Common myeloid progenitor, CD34-positive (primary cell): ENCODE measurements at regions not wholly inside any gene's neighbourhood (a gene's known extent, or its start where the extent isn't known, plus 50 kb on each side); places are given as distances from the start of the nearest gene placed in this dataset.

Source experiments
- CTCF ChIA-PET: fragments of 350-600 bp; sonication (Branson Sonifier 250); formaldehyde crosslinking; loops from one replicate; lab custom pipeline; 2021; ENCODE audit warnings: antibody characterized with exemption; lab: Charles Lee
- POLR2A ChIA-PET: fragments of 350-600 bp; sonication (Branson Sonifier 250); formaldehyde crosslinking; loops from one replicate; lab custom pipeline; 2021; ENCODE audit warnings: antibody characterized with exemption; lab: Charles Lee
- DNase-seq, 3 donors: peaks; one replicate each; pipeline versions ENCODE4 v3.0.0 to v3.0.0-alpha.2; 2013
- H3K27ac ChIP-seq, 2 experiments: 1 replicate in 1 of 2; 2 replicates in 1 of 2; pipeline ENCODE4 v1.7.0; 2013; ENCODE audit warnings: inconsistent platforms in 2 of 2, low read length in 2 of 2, mild to moderate bottlenecking in 2 of 2, low read depth in 1 of 2, moderate library complexity in 1 of 2; ENCODE audit not compliant: severe bottlenecking in 2 of 2, insufficient read depth in 1 of 2, poor library complexity in 1 of 2
- H3K27me3 ChIP-seq, 5 experiments: replicated peaks in 2 of 5; 1 replicate in 3 of 5; 2 replicates in 2 of 5; pipeline versions ENCODE4 v1.6.1 to v1.7.0; 2013; ENCODE audit warnings: low read length in 4 of 5, mild to moderate bottlenecking in 2 of 5, moderate library complexity in 2 of 5, inconsistent platforms in 1 of 5; ENCODE audit not compliant: insufficient read depth in 5 of 5, control insufficient read depth in 4 of 5
- H3K36me3 ChIP-seq, 4 experiments: 1 replicate in 2 of 4; 2 replicates in 2 of 4; pipeline versions ENCODE4 v1.6.1 to v1.7.0; 2013; ENCODE audit warnings: low read length in 3 of 4, control low read depth in 1 of 4, mild to moderate bottlenecking in 1 of 4; ENCODE audit not compliant: control insufficient read depth in 4 of 4, insufficient read depth in 4 of 4
- H3K4me1 ChIP-seq, 4 experiments: 1 replicate in 3 of 4; 2 replicates in 1 of 4; pipeline versions ENCODE4 v1.6.1 to v1.7.1; 2013; ENCODE audit warnings: low read length in 3 of 4, mild to moderate bottlenecking in 3 of 4, control low read depth in 1 of 4, inconsistent platforms in 1 of 4, moderate library complexity in 1 of 4; ENCODE audit not compliant: control insufficient read depth in 4 of 4, insufficient read depth in 4 of 4; ENCODE audit errors: control extremely low read depth in 1 of 4
- H3K4me3 ChIP-seq, 7 experiments: 1 replicate in 4 of 7; 2 replicates in 3 of 7; pipeline versions ENCODE4 v1.5.1 to v1.7.0; 2013; ENCODE audit warnings: mild to moderate bottlenecking in 7 of 7, low read length in 6 of 7, moderate library complexity in 6 of 7, inconsistent platforms in 2 of 7, low read depth in 2 of 7, control low read depth in 1 of 7; ENCODE audit not compliant: insufficient read depth in 4 of 7, control insufficient read depth in 1 of 7; ENCODE audit errors: extremely low read depth in 1 of 7
- H3K9me3 ChIP-seq, 5 experiments: 1 replicate in 4 of 5; 2 replicates in 1 of 5; pipeline versions ENCODE4 v1.6.1 to v1.7.1; 2013; ENCODE audit warnings: low read length in 4 of 5, mild to moderate bottlenecking in 2 of 5, inconsistent platforms in 1 of 5, low read depth in 1 of 5, moderate library complexity in 1 of 5; ENCODE audit not compliant: control insufficient read depth in 4 of 5, insufficient read depth in 2 of 5; ENCODE audit errors: control extremely low read depth in 1 of 5
- WGBS: methylation state at CpG from one replicate; pipeline ENCODE4 v1.1.5; 2013; ENCODE audit not compliant: insufficient coverage; 5-methylcytosine and 5-hydroxymethylcytosine counted together

GRCh38 chr1:192862271-192862670 is 53.4 kb downstream of the RGS2 start:
- H3K4me3 ChIP-seq, result no peak overlapping the region
- ChIA-PET CTCF (interaction anchor here (0.9 to 1.5 kb wide), 2 partner anchors 55 kb away, joined by 3 to 5 read pairs; no protein-coding TSS in a partner anchor), POLR2A (no interaction called here)
- H3K4me1 ChIP-seq, result peaks cover 0 to 2% (median 0%) of the 10 kb centered on the region in 4 experiments
- no peak for DNase-seq
- WGBS, result 92% methylated on average over 1 of the region's 1 CpG
- no peak overlapping the region for H3K27ac ChIP-seq
- no peaks in the 10 kb centered on the region for H3K9me3 ChIP-seq
- H3K36me3 ChIP-seq, result no peaks in the 10 kb centered on the region
- H3K27me3 ChIP-seq, result no peaks in the 10 kb centered on the region

GRCh38 chr1:192866241-192866868 is 57.5 kb downstream of the RGS2 start:
- DNase-seq, result peak; percentile 4 to 47 (median 36)
- no peak overlapping the region for H3K4me3 ChIP-seq
- H3K27me3 ChIP-seq, result no peaks in the 10 kb centered on the region
- no peak overlapping the region for H3K27ac ChIP-seq
- no peaks in the 10 kb centered on the region for H3K9me3 ChIP-seq
- H3K36me3 ChIP-seq, result no peaks in the 10 kb centered on the region
- ChIA-PET CTCF (no interaction called here), POLR2A (no interaction called here)
- H3K4me1 ChIP-seq, result peaks cover 0 to 2% (median 0%) of the 10 kb centered on the region in 4 experiments
- WGBS, result no CpG with 5 or more reads among the region's 5 CpGs

- ChIA-PET POLR2A (no interaction called here), CTCF (no interaction called here)
- Histone ChIP-seq H3K4me3 (no peak overlapping the region), H3K27me3 (no peaks in the 10 kb centered on the region), H3K9me3 (no peaks in the 10 kb centered on the region), H3K27ac (no peak overlapping the region), H3K4me1 (peaks cover 0 to 2% (median 0%) of the 10 kb centered on the region in 4 experiments), H3K36me3 (no peaks in the 10 kb centered on the region)
- 100% methylated on average over 1 of the region's 4 CpGs for WGBS
- DNase-seq, result no peak
Measured at GRCh38 chr1:192867180-192867579, 58.3 kb downstream of the RGS2 start.

GRCh38 chr1:192869308-192869940 is 60.6 kb downstream of the RGS2 start:
- no peaks in the 10 kb centered on the region for H3K9me3 ChIP-seq
- 91% methylated on average over 1 of the region's 4 CpGs for WGBS
- H3K36me3 ChIP-seq, result no peaks in the 10 kb centered on the region
- DNase-seq, result no peak
- POLR2A ChIA-PET, result no interaction called here
- H3K27ac ChIP-seq, result no peak overlapping the region
- no peak overlapping the region for H3K4me3 ChIP-seq
- no peaks in the 10 kb centered on the region for H3K27me3 ChIP-seq
- peaks cover 0 to 2% (median 0%) of the 10 kb centered on the region in 4 experiments for H3K4me1 ChIP-seq
- CTCF ChIA-PET, result no interaction called here

- ChIA-PET CTCF (interaction anchor here (1.5 kb wide), 1 partner anchor 61 kb away, joined by 3 read pairs; no protein-coding TSS in a partner anchor), POLR2A (no interaction called here)
- no peak overlapping the region for H3K27ac ChIP-seq
- H3K9me3 ChIP-seq, result no peaks in the 10 kb centered on the region
- H3K4me1 ChIP-seq, result no peaks in the 10 kb centered on the region
- H3K27me3 ChIP-seq, result no peaks in the 10 kb centered on the region
- WGBS, result no CpG with 5 or more reads among the region's 3 CpGs
- H3K4me3 ChIP-seq, result no peak overlapping the region
- H3K36me3 ChIP-seq, result no peaks in the 10 kb centered on the region
- DNase-seq, result no peak
Measured at GRCh38 chr1:192872010-192872409, 63.2 kb downstream of the RGS2 start.

GRCh38 chr1:192873836-192874235 is 65.0 kb downstream of the RGS2 start:
- no peaks in the 10 kb centered on the region for H3K9me3 ChIP-seq
- H3K27me3 ChIP-seq, result no peaks in the 10 kb centered on the region
- DNase-seq, result no peak
- no peak overlapping the region for H3K27ac ChIP-seq
- no peaks in the 10 kb centered on the region for H3K36me3 ChIP-seq
- POLR2A ChIA-PET, result no interaction called here
- no peaks in the 10 kb centered on the region for H3K4me1 ChIP-seq
- H3K4me3 ChIP-seq, result no peak overlapping the region
- CTCF ChIA-PET, result interaction anchor here (0.9 to 1.2 kb wide), 3 partner anchors 13 to 68 kb away, joined by 3 to 4 read pairs (median 3); no protein-coding TSS in a partner anchor

- H3K4me3 ChIP-seq, result no peak overlapping the region
- no peaks in the 10 kb centered on the region for H3K9me3 ChIP-seq
- no peak for DNase-seq
- ChIA-PET POLR2A (no interaction called here), CTCF (no interaction called here)
- H3K27ac ChIP-seq, result no peak overlapping the region
- WGBS, result no CpG with 5 or more reads among the region's 1 CpG
- H3K4me1 ChIP-seq, result no peaks in the 10 kb centered on the region
- no peaks in the 10 kb centered on the region for H3K27me3 ChIP-seq
- no peaks in the 10 kb centered on the region for H3K36me3 ChIP-seq
Measured at GRCh38 chr1:192876633-192877032, 67.8 kb downstream of the RGS2 start.
